ENCODE measurements at regions not wholly inside any gene's neighbourhood (a gene's known extent, or its start where the extent isn't known, plus 50 kb on each side); places are given as distances from the start of the nearest gene placed in this dataset.
A peak's percentile ranks its signal among the peaks of the same experiment; 100 is the strongest.

DNA sequence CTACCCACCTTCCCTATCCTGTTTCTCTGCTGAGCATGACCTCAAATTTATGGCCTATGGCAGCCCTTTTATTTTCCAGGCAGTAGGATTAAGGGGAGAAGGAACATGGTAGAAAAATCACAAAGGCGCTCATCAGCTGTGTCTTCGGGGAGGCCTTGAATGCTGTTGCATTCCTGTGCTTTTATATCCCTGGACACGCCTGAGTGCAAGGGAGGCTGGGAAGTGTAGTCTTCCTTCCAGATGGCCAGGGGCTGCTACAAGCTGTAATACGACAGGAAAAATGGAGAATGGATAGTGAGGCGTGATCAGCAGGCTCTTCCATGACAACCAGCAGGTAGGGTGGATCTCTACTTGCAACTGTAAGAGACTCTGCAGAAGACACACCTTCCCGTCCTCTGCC, 210.9 kb upstream of the GGTLC1 start:
- TF ChIP-seq, protein P1, sequence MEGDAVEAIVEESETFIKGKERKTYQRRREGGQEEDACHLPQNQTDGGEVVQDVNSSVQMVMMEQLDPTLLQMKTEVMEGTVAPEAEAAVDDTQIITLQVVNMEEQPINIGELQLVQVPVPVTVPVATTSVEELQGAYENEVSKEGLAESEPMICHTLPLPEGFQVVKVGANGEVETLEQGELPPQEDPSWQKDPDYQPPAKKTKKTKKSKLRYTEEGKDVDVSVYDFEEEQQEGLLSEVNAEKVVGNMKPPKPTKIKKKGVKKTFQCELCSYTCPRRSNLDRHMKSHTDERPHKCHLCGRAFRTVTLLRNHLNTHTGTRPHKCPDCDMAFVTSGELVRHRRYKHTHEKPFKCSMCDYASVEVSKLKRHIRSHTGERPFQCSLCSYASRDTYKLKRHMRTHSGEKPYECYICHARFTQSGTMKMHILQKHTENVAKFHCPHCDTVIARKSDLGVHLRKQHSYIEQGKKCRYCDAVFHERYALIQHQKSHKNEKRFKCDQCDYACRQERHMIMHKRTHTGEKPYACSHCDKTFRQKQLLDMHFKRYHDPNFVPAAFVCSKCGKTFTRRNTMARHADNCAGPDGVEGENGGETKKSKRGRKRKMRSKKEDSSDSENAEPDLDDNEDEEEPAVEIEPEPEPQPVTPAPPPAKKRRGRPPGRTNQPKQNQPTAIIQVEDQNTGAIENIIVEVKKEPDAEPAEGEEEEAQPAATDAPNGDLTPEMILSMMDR (conservative IDR thresholded peaks at IDR 0.05), result no peak

DNA sequence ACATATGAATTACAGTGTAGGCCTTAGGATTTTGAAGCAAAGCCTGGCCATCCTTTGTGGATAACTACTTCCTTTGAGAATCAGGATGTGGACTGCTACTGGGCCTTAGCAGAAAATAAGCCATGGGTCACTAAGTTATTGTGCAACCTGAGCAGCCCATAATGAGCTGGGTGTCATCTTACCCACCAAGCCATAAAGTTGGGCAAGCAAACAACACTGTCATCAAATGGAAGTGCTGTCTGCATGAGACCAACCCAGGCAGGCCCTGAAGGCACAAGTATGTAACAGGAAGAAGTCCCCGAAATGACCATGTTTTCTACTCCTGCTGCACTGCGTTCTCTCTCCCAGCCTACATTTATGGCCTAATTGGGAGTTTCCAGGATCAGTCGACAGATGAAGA, 205.6 kb upstream of the GGTLC1 start:
- TF ChIP-seq, protein P1 (conservative IDR thresholded peaks at IDR 0.05), result no peak
- H3K27ac ChIP-seq, result no peak overlapping the region

More for the DNA sequence above, 210.9 kb upstream of the GGTLC1 start:
- no peak overlapping the region for H3K27ac ChIP-seq

DNA sequence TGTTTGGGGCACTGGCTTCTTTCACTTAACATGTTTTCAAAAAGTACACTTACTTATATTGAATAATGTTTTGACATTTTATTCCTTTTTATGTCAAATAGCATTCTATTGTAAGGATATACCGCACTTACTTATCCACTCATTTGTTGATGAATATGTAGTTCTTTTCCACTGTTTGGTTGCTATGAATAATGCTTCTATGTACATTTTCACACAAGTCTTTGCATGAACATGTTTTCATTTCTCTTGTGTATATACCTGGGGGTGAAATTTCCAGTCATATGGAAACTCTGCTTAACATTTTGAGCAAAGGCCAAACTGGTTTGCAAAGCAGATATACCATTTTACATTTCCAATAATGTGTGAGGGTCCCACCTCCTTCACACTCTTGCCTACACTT, 202.3 kb upstream of the GGTLC1 start:
- H3K27ac ChIP-seq, result no peak overlapping the region
- TF ChIP-seq, protein P1 (conservative IDR thresholded peaks at IDR 0.05), result no peak

DNA sequence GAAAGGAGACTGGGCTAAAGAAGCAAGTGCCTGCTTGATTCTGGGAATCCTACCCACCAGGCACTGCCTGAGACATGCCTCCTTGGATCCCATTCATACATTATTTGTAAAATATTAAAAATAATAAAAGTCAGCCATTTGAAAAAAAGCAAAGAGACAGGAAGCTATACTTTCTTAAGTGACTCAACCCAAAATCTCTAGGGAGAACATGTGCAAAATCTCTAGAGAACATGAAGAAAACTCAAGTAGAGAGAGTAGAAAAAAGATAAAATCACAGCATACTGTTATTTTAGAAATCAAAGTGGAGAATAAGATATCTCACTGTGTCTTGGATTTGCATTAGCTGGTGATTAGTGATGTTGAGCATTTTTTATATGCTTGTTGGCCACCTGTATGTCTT, 197.2 kb upstream of the GGTLC1 start:
- TF ChIP-seq, protein P1 (conservative IDR thresholded peaks at IDR 0.05), result no peak
- no peak overlapping the region for H3K27ac ChIP-seq

DNA sequence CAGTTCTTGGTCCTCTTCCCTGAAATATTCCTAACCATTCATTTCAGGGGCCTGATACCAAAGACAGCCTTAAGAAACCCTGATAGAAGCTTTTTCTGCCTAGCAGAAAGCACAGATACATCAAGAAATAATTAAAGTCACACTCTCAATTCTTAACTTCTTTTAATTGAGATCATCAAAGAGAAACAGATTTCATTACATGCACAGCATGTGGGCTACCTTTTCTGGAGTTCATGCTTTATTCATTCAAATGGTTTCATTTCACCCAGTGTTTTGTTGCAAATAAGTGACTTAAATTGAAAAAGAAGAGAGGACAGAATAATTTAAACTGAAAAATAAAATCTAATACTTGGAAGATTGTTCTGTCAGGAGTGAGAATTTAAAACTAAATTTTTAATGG, 192.6 kb upstream of the GGTLC1 start:
- H3K27ac ChIP-seq, result no peak overlapping the region
- TF ChIP-seq, protein P1 (conservative IDR thresholded peaks at IDR 0.05), result no peak

DNA sequence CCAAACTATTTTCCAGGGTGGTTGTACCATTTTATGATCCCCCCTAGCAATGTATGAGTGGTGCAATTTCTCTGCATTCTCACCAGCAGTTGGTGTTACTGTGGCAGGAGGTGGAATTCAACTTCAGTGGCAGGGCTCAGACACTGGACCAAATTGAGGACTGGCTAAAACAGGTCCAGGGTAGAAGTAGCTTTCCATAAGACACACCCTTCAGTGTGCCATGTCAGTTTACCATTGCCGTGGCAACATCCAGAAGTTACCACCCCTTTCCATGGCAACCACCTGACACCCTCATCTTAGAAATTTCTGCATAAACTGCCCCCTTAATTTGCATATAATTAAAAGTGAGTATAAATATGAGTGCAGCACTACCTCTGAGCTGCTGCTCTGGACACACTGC, 180.7 kb upstream of the GGTLC1 start:
- TF ChIP-seq, protein P1 (conservative IDR thresholded peaks at IDR 0.05), result no peak
- no peak overlapping the region for H3K27ac ChIP-seq

DNA sequence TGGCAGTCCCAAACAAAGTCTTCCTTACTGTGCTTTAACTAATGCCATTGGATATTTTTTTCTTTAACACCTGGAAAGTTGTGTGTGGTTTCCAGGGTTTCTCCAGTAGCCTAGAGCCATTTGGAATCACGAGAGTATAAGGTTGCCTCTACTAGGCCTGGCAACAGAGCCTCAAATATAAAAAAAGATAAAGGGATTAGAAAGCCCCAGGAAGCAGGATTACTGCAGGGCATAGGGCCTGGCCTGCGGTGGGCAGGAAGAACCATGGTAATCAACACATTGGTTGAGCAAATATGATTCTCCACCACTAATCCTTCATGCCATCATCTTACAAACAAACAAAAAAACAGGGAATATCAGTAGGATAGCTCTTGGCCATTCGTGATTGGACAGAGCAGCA, 177.8 kb upstream of the GGTLC1 start:
- H3K27ac ChIP-seq, result peak overlapping the region; percentile 50
- TF ChIP-seq, protein P1 (conservative IDR thresholded peaks at IDR 0.05), result no peak

DNA sequence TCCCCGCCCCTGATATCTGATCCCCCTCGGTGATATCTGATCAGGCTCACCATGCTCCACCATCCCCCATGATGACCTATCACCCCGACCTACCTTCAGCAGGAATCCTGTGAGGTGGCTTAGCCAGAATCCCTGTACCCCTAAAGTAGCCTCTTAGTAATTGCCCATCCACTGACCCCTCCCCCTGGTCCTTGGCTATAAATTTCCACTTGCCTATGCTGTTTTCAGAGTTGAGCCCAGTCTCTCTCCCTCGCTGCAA, 177.5 kb upstream of the GGTLC1 start:
- peak overlapping the region; percentile 50 for H3K27ac ChIP-seq
- TF ChIP-seq, protein P1 (conservative IDR thresholded peaks at IDR 0.05), result no peak

All from VCaP (cell line).